Activated CD8-positive, alpha-beta memory T cell treated with anti-CD3 and anti-CD28 coated beads, Interleukin-2, amount 50 U/mL, for 4 hours (primary cell): ENCODE measurements at regions not wholly inside any gene's neighbourhood (a gene's known extent, or its start where the extent isn't known, plus 50 kb on each side); places are given as distances from the start of the nearest gene placed in this dataset.
"Not testable (repeated sequence)": the region's sequence is repeated elsewhere in the genome, so short reads cannot be mapped to it uniquely, and the experiment has no call there.

Experiments used
- DNase-seq: peaks from one replicate; pipeline ENCODE4 v3.0.0-alpha.2; 2020

DNA sequence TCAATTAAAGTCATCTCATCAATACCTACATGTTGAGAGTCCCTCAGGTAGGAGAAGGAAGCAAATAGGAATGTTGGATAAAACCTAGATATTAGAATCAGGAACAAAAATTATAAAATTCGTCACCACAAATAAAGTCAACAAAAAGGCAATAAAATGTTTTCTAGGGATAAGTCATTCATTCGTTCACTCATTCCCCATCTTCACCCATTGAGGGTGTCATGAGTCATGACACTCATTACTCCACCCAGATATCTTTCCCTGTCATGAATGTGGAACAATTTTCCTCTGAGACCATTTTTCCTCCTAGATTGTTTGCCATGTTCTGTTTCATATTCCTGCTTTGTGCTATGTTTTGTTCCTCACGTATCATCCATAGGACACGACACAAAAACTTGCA lies 50.9 kb upstream of the OLIG3 start:
- DNase-seq: no peak

DNA sequence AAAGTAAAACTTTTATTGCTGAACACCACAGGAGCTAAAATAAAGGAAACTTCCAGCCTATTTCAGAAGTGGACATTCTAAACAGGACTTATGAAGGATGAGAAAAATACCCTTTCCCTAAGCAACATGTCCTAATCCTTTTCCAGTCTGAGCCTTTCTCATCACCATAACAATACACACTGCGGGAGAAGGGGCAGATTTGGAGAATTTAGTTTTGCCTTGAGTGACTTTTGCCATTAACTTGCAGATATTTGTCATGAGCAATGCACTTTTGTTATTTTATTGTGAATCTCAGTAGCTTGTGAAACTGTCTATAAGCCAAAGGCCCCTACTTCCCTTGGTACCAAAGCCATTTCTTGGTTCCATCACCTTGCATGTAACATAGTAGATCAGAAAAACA lies 53.0 kb upstream of the OLIG3 start:
- no peak for DNase-seq

DNA sequence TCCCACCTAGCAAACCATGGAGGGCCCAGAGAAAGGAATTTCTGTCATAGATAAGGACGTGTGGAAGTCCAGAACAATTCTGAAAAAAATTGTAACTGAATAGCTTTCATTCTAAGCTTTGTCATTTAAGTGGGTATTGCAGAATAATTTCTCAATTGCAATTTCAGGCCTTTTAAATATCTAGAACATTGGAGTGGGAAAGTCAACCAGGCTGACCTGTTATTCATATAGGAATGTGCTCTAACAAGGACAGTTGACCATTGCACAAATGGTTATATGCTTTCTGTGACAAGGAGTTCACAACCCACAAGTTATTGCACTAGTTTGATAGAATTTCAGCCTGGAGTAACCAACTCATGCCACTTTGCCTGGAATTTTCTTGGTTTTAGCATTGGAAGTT lies 53.4 kb upstream of the OLIG3 start:
- no peak for DNase-seq

DNA sequence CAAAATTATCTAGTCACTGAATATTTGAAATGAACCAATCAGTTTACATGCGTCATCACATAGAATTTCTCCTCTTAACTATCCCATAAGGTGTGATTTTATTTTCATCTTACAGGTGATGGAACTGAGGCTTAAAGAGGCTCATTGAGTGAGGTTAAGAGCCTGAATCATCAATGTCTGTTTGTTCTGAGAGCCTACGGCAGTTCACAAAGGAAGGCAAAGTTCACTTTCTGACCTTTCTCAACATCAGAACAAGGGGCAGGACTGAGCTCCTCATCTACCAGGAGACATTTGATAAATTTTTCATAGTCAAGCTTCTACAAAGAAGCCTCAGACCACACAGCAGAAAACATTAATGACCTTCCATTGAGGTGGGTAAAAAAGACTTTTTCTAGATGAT lies 54.9 kb upstream of the OLIG3 start:
- no peak for DNase-seq

DNA sequence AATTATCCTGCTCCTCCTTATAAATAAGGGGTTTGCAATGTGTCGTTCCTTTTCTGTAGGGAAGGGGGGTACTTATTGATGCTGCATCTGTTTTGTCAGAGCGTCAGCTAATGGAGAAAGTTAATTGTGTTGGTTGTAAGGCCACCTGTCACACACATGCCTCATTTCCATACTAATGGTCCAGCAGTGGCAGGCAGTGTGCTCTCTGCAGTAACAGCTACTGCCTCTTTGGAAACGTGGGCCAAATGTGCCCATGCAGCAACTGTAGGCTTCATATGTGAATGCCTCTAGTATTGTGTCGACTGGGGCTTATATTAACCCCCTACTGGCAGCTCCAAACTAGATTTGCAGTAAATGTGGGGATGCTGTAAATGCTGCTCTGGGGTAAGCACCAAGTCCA lies 56.3 kb upstream of the OLIG3 start:
- no peak for DNase-seq

DNA sequence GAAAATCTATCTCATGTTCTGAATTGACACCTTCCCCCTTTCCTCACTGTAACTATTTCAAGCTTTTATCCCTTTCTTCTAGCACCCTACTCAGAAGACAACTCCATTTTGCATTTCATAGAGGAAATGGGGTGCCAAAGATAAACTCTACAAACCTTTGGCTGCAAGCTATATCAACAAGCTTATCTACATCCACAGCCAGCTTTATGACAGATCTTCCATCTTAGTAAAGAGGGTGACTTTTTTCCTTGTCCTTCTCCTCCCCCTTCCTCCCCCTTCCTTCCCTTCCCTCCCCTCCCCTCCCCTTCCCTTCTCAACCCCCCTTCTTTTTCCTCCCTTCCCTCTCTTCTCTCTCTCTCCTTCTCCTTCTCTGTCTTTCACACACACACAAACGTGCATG lies 58.0 kb upstream of the OLIG3 start:
- DNase-seq: no peak

DNA sequence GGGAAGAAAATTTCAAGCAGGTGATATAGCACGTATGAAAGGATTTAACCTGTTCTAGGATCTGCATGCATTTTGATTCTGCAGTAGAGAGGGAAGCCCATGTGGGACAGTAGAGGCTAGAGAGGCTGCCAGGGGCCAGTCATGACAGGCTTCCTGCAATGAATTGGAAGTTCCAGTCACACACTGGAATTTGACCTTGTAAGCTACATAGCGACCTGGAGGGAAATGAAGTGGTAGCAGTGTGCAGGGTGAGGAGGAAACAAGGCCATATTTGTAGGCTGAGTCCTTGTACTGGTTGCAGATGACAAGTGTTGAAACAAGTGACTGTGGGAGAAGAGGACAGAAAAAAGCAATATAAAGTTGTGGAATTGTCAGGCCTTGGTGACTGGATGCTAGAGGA lies 58.6 kb upstream of the OLIG3 start:
- no peak for DNase-seq

DNA sequence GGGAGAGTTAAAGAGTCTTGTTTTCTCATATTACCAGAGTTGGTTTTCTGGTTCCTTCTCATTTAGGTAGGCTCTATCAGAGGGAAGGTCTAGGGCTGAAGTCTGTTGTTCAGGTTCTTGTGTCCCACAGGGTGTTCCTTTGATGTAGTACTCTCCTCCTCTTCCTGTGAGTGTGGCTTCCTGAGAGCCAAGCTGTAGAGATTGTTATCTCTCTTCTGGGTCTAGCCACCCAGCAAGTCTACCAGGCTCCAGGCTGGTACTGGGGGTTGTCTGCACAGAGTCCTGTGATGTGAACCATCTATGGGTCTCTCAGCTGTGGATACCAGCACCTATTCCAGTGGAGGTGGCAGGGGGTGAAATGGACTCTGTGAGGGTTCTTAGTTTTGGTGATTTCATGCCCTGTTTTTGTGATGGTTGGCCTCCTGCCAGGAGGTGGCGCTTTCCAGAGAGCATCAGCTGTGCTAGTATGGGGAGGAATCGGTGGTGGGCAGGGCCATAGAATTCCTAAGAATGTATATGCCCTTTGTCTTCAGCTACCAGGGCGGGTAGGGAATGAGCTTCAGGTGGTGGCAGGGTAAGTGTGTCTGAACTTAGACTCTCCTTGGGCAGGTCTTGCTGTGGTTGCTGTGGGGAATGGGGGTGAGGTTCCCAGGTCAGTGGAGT lies 65.5 kb upstream of the OLIG3 start:
- peak; percentile 16 for DNase-seq

DNA sequence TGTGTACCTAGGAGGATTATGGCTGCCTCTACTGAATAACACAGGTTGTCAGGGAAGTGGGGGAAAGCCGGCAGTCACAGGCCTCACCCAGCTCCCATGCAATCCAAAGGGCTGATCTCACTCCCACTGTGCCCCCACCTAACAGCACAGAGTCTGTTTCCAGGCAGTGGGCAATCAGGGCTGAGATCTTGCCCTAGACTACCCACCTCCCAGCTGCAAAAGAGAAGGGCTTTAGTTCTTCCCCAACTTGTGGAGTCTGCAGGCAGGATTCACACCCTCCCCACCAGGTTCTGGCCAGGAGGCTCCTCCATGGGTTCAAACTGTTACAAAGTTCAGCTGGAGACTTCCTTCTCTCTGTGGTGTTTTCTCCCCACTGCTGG lies 66.0 kb upstream of the OLIG3 start:
- DNase-seq: no peak

DNA sequence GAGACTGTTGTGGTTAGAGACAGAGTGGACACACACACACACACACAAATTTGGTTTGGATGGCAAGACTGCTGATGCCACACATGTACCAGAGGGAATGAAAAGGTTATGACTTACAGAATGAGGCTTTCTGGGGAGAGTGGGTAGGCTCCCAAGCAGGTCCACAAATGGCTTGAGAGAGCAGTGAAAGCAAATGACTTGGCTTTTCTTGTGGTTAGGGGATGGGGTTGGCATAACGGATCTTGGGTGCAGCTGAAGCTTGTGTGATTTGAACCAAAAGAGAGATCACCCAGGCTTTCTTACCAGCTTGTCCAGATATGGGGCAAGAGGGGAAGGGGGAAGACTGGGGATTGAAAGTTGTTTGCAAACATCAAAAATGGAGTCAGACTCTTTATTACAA lies 73.9 kb upstream of the OLIG3 start:
- DNase-seq: no peak

DNA sequence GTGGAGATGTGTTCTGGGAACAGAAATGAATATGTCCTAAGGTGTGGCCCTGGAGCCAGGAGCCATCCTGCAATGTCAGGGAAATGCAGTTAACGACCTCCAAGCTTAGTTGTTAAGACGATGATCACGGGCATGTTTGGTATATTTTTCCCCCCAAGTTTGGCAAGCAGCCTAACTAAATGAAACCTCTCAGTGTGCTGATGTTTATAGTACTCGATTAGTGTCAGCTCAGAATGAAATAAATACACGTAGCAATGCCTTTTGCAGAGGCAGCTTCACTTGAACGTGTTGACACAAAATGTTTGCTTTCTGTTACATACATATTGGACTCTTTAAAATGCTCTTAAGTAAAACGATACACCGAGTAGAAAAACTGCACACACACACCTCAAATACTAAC lies 76.2 kb upstream of the OLIG3 start:
- no peak for DNase-seq

DNA sequence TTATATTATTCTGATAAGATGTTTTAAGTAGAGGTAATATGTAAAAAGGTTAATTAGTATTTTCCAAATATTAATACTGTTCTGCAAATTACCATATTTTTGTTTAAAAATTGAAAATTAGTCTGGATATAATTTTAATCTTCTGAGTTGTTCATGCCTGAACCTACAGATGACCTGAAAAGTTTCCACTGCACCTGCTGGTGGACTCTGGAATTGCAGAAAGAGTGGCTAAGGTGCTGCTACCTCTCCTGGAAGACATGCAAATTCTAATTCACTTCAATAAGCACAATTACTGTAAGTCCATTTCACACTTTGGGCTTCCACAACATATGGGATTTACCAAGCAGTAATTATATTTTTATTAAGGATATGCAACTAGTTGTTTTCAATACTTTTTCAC lies 77.7 kb upstream of the OLIG3 start:
- DNase-seq: peak; percentile 62

DNA sequence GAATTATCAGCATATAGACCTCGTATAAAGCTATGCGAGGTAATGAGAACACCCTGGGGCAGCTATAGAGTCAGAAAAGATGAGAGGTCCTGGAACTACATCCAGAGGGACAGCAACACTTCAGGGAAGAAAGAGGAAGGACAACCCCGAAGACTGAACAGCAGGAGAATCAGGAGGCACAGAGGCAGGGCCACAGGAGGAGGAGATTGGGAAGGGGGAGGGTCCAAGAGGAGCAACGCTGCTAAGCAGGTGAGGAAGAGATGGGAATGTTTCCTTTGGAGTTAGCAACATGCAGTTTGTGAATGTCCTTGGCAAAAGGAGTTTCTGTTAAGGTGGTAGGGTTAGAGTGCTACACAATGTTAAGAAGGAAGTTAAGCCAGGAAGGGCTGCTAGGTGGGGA lies 79.5 kb upstream of the OLIG3 start:
- no peak for DNase-seq

DNA sequence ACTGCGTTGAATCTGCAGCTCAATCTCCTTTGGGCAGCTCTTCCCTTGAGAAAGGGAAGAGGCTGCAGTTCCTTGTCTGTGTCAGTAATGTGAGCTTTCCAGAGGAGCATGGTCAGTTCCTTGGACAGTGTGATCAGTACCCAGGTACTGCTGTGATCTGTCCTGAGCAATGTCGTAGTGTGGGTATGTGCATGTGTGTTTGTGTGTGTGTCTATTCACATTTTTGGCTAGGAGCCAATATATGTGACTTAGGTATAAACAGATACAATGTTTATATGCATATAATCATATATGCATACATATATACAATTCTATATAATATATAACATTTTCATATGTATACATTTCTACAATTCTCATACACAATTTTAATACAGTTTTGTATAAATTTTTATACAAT lies 85.4 kb upstream of the OLIG3 start:
- no peak for DNase-seq

DNA sequence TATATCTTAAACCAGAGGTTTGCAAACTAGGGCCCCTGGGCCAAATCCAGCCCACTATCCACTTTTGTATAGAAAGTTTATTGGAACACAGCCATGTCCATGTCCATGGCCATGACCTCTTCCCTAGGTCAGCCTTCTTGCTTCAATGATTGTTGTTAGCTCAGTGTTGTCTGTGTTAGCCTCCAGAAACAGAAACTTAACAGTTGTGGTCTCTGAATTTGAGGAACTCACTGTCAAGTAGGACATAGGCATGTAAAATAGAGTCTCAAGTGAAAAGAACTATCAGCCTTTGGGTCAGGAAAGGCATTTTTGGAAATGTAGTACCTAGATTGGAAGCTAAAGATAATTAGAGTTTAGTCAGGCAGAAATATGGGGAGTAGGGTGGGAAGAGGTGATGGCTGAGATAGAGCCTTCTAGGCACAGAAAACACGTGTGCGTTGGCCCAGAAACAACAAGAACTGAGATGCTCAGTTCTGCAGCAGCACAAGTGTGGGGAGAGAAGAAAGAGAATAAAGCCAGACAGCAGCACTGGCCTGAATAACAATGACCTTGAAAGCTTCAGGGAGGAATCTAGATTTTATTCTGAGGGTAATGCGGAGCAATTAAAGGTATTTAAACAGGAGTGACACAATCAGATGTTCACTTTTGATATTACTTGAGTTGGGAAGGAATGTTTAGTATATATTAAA lies 87.0 kb upstream of the OLIG3 start:
- no peak for DNase-seq

DNA sequence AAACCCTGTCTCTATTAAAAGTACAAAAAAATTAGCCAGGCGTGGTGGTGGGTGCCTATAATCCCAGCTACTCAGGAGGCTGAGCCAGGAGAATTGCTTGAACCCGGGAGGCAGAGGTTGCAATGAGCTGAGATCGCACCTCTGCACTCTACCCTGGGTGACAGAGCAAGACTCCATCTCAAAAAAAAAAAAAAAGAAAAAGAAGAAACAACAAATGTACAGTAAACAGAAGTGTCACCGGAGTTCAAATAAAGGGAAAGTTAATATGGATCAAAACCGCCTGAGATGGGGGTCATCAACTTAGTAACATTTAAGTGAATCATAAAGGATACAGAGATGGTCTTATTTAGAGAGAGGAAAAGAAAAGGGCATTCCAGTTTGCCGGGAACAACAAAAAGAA lies 89.3 kb upstream of the OLIG3 start:
- DNase-seq: not testable (repeated sequence)

DNA sequence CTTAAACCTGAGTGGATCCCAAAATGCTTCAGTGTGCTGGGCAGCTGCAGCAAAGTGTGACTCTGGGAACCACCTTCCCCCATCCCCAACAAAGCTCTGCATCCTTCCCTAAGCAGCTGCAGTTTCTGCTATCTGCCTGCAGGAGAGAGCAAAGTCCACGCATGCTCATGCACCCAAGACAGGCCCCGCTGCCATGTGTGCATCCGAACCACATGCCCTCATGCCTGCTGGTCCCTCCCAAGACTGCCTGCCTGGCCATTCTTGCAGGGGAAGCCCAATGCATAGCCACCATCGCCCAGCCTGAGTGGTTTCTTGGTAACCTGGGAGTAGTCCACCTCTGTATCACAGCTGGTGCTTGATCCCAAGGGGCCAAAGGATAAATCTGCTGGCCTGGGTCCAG lies 94.3 kb upstream of the OLIG3 start:
- DNase-seq: no peak

DNA sequence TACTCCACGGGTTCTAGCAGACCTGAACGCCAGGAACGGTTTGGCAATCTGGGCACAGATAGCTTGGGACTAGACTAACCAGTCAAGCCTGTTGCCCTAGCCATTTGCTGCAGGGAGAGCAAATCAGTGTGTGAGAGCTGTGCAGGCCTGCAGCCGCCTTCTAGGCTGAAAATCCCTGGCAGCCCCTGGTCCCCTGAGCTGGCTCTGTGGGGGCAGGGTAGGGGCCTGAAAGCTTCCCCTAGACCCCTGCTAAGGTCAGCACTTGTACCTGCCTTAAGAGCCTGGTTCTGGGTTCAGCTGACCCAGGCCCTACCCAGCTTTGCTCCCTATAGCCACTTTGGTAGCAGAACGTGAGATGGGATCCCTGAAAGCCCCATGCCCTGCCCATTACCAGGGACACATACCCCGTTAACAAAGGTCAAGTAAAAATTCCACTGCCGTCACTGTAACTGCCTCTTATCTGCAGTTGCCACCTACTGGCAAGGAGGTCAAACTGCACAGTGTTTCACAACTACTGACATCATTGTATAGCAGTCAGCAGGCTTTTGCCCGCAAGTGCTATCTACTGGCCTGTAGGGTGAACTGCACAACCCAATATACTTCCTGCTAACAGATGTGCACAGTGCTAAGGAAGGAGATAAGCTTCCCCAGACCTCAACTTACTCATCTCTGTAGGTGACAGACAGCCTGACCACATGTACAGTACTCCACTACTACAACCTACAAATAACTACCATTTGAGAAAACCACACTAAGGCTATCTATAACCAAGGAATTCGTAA lies 95.1 kb upstream of the OLIG3 start:
- DNase-seq: peak; percentile 32

DNA sequence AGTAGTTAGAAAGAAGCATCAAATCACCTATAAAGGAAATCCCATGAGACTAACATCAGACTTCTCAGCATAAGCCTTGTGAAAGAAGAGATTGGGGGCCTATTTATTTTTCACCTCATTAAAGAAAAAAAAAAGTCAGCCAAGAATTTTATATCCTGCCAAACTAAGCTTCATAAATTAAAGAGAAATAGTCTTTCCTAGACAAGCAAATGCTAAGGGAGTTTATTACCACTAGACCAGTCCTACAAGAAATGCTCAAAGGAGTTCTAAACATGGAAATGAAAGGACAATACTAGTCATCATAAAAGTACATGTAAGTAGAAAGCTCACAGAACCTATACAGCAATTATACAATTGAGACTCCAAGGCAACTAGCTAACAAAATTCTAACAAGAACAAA lies 96.5 kb upstream of the OLIG3 start:
- no peak for DNase-seq

DNA sequence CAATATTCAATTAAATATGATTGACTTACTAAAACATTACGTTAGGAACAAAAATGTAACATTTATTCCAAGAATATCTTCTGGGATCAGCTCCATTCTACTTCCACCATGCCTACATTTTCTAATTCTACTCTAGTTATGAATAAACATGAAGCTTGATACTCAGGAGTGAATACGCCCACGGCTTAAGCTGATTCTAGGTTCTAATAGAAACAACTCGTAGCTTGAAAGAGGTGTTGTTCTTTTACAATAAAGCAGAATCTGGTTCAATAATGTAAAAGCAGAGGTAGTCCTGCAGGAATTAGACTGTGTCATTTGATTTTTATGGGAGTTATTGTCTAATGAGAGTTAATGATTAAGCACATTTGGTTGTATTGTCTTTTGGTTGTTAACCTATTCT lies 107.3 kb upstream of the OLIG3 start:
- DNase-seq: no peak

DNA sequence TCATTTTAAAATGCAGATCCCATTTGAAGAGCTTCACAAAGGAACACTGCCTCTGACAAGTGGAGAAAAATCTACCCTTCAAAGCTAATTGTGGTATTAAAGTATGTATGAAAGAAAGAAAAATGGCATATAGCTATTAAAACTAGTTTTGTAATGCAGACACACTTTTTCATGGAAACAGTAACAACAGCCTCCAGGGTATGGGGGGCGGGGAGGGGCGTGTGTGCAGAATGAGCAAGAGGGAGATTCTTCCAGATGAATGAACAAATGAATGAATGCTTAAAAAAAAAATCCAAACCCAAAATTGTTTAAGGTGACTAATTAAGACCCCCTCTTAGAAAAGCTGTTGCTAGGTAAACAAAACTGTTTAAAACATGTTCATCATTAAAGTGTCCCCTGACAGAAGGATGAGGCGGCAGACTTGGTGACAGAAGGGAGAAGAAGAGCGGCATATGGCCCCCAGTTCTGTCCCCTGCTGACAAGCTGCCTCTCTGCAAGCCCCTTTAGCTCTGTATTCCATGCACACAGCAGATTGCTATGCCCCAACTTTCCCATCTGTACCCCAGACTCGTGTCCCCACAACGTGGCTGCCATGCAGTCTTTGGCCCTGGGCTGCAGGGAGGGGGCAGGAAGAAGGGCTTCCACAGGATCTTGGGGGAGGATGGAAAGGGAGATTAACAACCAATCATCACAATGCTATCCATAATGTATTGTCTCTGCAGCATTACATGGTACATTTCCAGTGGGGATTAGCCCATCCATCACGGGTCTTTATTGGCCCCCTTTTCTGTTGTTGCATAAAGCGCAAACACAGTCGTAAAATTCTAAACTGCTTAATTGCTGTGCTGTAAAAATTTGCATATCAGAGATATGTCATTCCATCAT lies 108.4 kb upstream of the OLIG3 start:
- no peak for DNase-seq

DNA sequence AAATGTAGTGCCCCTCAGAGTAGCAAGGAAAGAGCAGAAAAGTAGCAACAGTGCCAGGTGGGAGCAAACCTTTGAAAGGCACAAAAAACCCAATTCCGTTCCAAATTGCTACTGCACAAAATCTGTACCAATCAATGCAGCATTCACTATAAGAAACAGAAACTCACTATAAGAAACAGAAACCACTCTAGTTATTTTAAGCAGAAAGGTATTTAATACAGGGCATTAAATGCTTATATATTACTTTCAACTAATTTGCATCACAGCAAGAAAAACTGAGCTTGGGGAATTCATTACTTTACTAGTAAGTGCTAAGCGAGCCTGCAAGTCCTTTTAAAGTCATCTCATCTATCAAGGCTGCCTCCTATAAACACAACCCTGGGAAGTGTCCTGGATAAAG lies 116.5 kb upstream of the OLIG3 start:
- DNase-seq: no peak

DNA sequence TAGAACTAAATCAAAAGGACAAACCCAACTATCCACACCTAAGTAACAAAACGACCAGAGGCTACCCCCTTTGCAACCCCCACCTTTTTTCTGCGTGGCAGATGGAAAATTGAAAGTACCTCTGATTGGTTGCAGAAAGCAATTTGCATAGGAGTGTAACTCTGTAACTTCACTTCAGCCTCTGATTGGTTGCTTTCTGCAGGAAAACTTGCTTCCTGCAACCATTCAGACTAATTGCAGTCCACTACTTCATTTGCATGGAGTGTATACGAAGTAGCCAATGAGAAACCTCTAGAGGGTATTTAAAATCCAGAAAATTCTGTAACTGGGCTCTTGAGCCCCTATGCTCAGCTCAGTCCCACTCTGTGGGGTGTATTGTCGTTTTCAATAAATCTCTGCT lies 129.1 kb upstream of the OLIG3 start:
- DNase-seq: no peak
